ENCODE measurements at regions not wholly inside any gene's neighbourhood (a gene's known extent, or its start where the extent isn't known, plus 50 kb on each side); places are given as distances from the start of the nearest gene placed in this dataset.

GRCh38 chr5:39700523-39700922, 275.7 kb upstream of the DAB2 start:
- TF ChIP-seq POLR2A (IDR thresholded peaks at IDR 0.05): no peak
- no peak for TF ChIP-seq CTCF (IDR thresholded peaks at IDR 0.05)
